BJ (cell line): ENCODE measurements at regions not wholly inside any gene's neighbourhood (a gene's known extent, or its start where the extent isn't known, plus 50 kb on each side); places are given as distances from the start of the nearest gene placed in this dataset.

Experiments used
- CTCF ChIA-PET: fragments of 350-600 bp; formaldehyde crosslinking; extraction: SDS; loops from one replicate; lab custom pipeline; 2021; ENCODE audit warnings: antibody characterized with exemption, inconsistent platforms; lab: Yijun Ruan, JAX
- POLR2A ChIA-PET: fragments of 300-600 bp; sonication (Branson Sonifier 250); formaldehyde crosslinking; extraction: SDS; loops from one replicate; lab custom pipeline; 2021; ENCODE audit warnings: antibody characterized with exemption; lab: Charles Lee
- DNase-seq: peaks from one replicate; pipeline ENCODE4 v3.0.0-alpha.2; 2011; ENCODE audit warnings: low read depth
- H3K27me3 ChIP-seq: 2 replicates; pipeline ENCODE4 v1.6.0; 2011; ENCODE audit warnings: low read length; ENCODE audit not compliant: control insufficient read depth, insufficient read depth
- H3K36me3 ChIP-seq: 2 replicates; pipeline ENCODE4 v1.5.1; 2011; ENCODE audit warnings: low read length; ENCODE audit not compliant: control insufficient read depth, insufficient read depth
- H3K4me3 ChIP-seq: 2 replicates; pipeline ENCODE4 v1.5.1; 2011; ENCODE audit warnings: low read depth, mild to moderate bottlenecking, control low read depth, low read length
- TF ChIP-seq, protein P1 (sequence below): IDR thresholded peaks from 2 replicates; pipeline ENCODE4 v1.5.1; 2011; ENCODE audit warnings: low read depth, mild to moderate bottlenecking, control low read depth, inconsistent platforms, low read length, moderate library complexity; ENCODE audit not compliant: insufficient read depth

DNA sequence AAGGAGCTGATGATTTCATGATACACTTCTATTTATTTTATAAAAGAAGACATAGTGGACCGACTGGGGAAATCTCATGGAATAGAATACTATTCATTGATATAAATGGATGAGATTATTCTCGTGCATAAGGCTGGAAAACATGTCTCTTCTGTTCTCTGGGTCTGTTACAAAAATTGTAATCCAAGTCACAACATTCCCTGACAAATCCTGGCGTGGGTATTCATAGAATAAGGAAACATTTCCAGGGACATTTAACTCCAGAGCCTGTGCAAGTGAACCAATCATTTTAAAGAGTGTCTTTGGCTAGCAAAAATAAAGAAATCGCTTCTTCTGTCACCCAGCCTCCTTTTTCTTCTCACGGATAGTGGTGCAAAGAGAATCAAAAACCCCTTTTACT, 1148.5 kb upstream of the AUTS2 start:
- Histone ChIP-seq H3K36me3 (no peaks in the 10 kb centered on the region), H3K4me3 (no peak overlapping the region), H3K27me3 (no peaks in the 10 kb centered on the region)
- CTCF ChIA-PET = no interaction called here
- no peak for DNase-seq
- TF ChIP-seq, protein P1, sequence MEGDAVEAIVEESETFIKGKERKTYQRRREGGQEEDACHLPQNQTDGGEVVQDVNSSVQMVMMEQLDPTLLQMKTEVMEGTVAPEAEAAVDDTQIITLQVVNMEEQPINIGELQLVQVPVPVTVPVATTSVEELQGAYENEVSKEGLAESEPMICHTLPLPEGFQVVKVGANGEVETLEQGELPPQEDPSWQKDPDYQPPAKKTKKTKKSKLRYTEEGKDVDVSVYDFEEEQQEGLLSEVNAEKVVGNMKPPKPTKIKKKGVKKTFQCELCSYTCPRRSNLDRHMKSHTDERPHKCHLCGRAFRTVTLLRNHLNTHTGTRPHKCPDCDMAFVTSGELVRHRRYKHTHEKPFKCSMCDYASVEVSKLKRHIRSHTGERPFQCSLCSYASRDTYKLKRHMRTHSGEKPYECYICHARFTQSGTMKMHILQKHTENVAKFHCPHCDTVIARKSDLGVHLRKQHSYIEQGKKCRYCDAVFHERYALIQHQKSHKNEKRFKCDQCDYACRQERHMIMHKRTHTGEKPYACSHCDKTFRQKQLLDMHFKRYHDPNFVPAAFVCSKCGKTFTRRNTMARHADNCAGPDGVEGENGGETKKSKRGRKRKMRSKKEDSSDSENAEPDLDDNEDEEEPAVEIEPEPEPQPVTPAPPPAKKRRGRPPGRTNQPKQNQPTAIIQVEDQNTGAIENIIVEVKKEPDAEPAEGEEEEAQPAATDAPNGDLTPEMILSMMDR = no peak
- POLR2A ChIA-PET = no interaction called here

DNA sequence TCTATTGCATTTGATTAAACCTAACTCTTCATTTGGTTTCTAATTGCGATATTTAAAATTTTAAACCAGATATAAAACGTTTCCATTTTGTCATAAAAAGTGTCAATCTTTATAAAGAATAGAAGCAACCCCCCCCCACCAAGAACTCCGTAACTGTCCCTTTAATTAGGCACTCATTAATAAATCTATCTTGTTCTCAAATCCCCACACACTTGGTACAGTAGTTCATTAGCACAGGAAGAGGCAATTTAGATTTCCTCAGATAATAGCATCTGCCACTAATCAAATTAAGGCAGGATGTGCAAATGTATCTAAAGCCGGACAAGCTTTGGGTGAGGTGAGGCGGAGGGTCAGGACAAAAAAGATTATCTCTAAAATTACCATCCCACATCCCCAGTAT, 1143.3 kb upstream of the AUTS2 start:
- Histone ChIP-seq H3K36me3 (no peaks in the 10 kb centered on the region), H3K4me3 (no peak overlapping the region), H3K27me3 (no peaks in the 10 kb centered on the region)
- CTCF ChIA-PET = no interaction called here
- TF ChIP-seq, protein P1 = no peak
- no peak for DNase-seq
- POLR2A ChIA-PET = no interaction called here

GRCh38 chr7:68456469-68456868, 1141.8 kb upstream of the AUTS2 start:
- Histone ChIP-seq H3K27me3 (no peaks in the 10 kb centered on the region), H3K4me3 (no peak overlapping the region), H3K36me3 (no peaks in the 10 kb centered on the region)
- POLR2A ChIA-PET = no interaction called here
- TF ChIP-seq, protein P1 = no peak
- DNase-seq = no peak
- CTCF ChIA-PET = no interaction called here

DNA sequence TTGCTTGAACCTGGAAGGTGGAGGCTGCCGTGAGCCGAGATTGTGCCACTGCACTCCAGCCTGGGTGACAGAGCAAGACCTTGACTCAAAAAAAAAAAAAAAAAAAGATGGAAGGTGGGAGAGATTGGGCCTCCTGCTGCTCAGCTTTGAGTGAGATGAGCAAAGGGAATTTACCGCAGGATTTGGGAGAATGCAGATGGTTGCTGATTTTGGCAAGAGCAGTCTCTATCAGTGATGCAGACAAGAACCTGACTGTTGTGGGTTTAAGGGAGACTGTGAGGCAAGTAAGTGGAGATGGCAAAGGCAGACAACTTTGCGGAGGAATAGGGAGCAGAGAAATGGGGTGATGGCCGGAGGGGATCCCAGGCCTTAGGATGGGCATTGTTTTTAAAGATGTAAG, 1140.8 kb upstream of the AUTS2 start:
- H3K36me3 ChIP-seq = no peaks in the 10 kb centered on the region
- CTCF ChIA-PET = no interaction called here
- TF ChIP-seq, protein P1 = no peak
- no peak overlapping the region for H3K4me3 ChIP-seq
- DNase-seq = no peak
- POLR2A ChIA-PET = no interaction called here
- no peaks in the 10 kb centered on the region for H3K27me3 ChIP-seq

DNA sequence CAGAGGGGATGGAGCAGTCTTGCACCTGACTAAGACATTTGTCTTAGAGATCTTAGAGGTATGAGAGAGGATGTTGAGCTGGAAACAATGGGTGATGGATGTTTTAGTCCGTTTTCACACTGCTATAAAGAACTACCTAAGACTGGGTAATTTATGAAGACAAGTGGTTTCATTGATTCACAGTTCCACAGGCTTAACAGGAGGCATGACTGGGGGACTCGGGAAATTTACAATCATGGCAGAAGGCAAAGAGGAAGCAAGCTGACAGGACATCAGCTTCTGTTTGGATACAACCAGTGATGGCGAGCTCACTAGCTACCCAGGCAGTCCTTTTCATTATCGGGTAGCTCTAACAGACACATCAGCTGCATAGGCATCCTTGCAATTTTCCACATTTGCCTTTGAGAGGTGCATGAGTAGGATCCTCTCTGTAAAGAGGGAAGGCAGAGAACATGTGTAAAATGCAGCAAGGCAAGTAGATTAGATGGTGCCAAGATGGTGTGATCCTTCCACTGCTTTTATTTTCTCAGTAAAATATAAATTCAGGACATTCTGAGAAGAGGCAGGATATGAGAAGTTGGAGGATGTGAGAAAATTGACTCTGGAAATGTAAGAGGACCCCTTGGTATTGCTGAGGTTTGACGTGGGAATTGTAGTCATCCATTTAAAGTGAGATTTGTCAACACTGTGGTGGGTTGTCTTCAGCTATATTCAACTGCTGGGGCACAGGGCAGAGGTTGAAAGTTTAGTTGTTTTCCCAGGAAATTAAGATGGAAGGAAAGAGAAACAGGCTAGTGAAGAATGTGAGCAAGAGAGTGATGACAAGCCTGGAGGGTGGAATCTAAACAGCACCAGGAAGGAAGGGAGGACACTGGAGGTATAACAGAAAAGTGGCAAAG, 1140.0 kb upstream of the AUTS2 start:
- no peak for DNase-seq
- POLR2A ChIA-PET = no interaction called here
- CTCF ChIA-PET = no interaction called here
- H3K4me3 ChIP-seq = no peak overlapping the region
- H3K36me3 ChIP-seq = no peaks in the 10 kb centered on the region
- TF ChIP-seq, protein P1 = no peak
- no peaks in the 10 kb centered on the region for H3K27me3 ChIP-seq
